ENCODE measurements at regions not wholly inside any gene's neighbourhood (a gene's known extent, or its start where the extent isn't known, plus 50 kb on each side); places are given as distances from the start of the nearest gene placed in this dataset.

DNA sequence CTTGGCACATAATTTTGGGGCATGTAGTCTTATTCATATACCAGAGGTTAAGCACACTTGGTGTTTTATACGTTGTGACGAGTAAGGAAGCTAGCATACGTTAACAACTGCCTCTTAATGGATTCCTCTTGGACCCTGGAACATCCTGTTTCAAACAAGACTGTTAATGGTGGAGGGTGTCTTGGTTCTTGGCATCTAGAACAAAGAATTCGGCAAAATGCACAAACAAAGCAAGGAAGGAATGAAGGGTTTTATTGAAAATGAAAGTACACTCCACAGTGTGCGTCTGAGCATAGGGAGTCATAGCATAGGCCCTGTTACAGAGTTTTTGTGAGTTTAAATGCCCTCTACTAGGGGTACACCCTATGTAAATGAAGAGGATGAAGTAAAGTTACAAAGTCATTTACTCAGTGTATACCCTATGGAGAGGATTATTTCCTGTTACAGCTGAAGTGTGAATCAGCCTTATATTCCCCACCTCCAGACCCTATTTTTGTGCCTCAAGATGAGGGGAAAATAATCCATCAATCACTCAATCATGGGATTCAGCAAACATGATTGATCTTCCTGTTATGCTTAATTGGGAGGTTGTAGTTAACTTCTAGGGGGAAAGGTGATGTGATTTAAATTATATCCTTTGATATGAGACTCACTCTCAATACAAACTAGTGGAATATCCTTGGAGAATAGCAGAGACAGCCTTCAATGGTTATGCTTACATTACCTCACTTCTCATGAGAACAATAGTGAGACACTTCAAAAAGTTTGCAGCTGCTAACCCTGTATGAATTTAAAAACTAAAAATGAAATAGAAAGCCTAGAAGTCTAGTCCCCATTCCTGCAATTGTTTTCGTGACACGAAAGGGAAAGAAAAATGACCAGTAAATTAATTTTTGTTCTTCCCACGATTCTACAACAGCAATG, 84.9 kb upstream of the MYO10 start:
- TF ChIP-seq BHLHE40 (IDR thresholded peaks at IDR 0.05; ENCODE audit: low read length) (no peak), TBL1XR1 (IDR thresholded peaks at IDR 0.05; ENCODE audit: low read length in 2 of 2) (no peak), NFIC (IDR thresholded peaks at IDR 0.05) (no peak), E4F1 (CRISPR knock-in tag; IDR thresholded peaks at IDR 0.05; ENCODE audit: borderline replicate concordance) (no peak), ZNF274 (IDR thresholded peaks at IDR 0.05; ENCODE audit: borderline replicate concordance, low read depth, low read length) (no peak), MEF2A (IDR thresholded peaks at IDR 0.05; ENCODE audit: control insufficient read depth, low read depth, low read length) (no peak), ETS2 (tag; IDR thresholded peaks at IDR 0.05; ENCODE audit: borderline replicate concordance, poor library complexity, severe bottlenecking) (no peak), GABPB2 (CRISPR knock-in tag; conservative IDR thresholded peaks at IDR 0.05) (no peak), CTCF (IDR thresholded peaks at IDR 0.05 in 2 of 3, conservative IDR thresholded peaks at IDR 0.05 in 1 of 3; ENCODE audit: insufficient read depth in 2 of 3, low read depth in 1 of 3, low read length in 3 of 3) (no peak), NFE2 (IDR thresholded peaks at IDR 0.05; ENCODE audit: low read depth) (no peak), PREB (CRISPR knock-in tag; IDR thresholded peaks at IDR 0.05) (no peak)
